Myocyte (in vitro differentiated cells): ENCODE measurements at regions not wholly inside any gene's neighbourhood (a gene's known extent, or its start where the extent isn't known, plus 50 kb on each side); places are given as distances from the start of the nearest gene placed in this dataset.

Source experiments
- DNase-seq: peaks from one replicate; pipeline ENCODE4 v3.0.0-alpha.2; 2012; ENCODE audit warnings: low read depth

GRCh38 chr13:106987427-106987785 is 419.5 kb upstream of the ARGLU1 start:
- DNase-seq = no peak

- no peak for DNase-seq
These were observed 418.9 kb upstream of the ARGLU1 start for GRCh38 chr13:106986687-106987426.

- no peak for DNase-seq
These were observed 418.1 kb upstream of the ARGLU1 start for GRCh38 chr13:106986033-106986484.

- DNase-seq = no peak
These were observed 417.5 kb upstream of the ARGLU1 start for GRCh38 chr13:106985481-106985880.

- no peak for DNase-seq
These were observed 413.1 kb upstream of the ARGLU1 start for GRCh38 chr13:106981051-106981450.

GRCh38 chr13:106967391-106967790 is 399.5 kb upstream of the ARGLU1 start:
- no peak for DNase-seq

- no peak for DNase-seq
These were observed 395.2 kb upstream of the ARGLU1 start for GRCh38 chr13:106963151-106963550.

GRCh38 chr13:106961651-106962050 is 393.7 kb upstream of the ARGLU1 start:
- no peak for DNase-seq

- no peak for DNase-seq
These were observed 393.3 kb upstream of the ARGLU1 start for GRCh38 chr13:106961216-106961615.

- DNase-seq = no peak
These were observed 390.7 kb upstream of the ARGLU1 start for GRCh38 chr13:106958621-106959048.

GRCh38 chr13:106942563-106942962 is 374.6 kb upstream of the ARGLU1 start:
- no peak for DNase-seq

GRCh38 chr13:106941779-106942178 is 373.8 kb upstream of the ARGLU1 start:
- DNase-seq = no peak

GRCh38 chr13:106927421-106927820 is 359.5 kb upstream of the ARGLU1 start:
- DNase-seq = no peak

- DNase-seq = no peak
These were observed 354.4 kb upstream of the ARGLU1 start for GRCh38 chr13:106922384-106922783.

GRCh38 chr13:106919638-106920037 is 351.7 kb upstream of the ARGLU1 start:
- DNase-seq = no peak

- DNase-seq = no peak
These were observed 351.2 kb upstream of the ARGLU1 start for GRCh38 chr13:106919133-106919532.

GRCh38 chr13:106918557-106918860 is 350.6 kb upstream of the ARGLU1 start:
- no peak for DNase-seq

GRCh38 chr13:106917673-106918556 is 350.0 kb upstream of the ARGLU1 start:
- peak; percentile 70 for DNase-seq

GRCh38 chr13:106917024-106917571 is 349.2 kb upstream of the ARGLU1 start:
- DNase-seq = no peak

- no peak for DNase-seq
These were observed 348.5 kb upstream of the ARGLU1 start for GRCh38 chr13:106916329-106916976.

- no peak for DNase-seq
These were observed 347.2 kb upstream of the ARGLU1 start for GRCh38 chr13:106915146-106915545.

GRCh38 chr13:106911627-106912026 is 343.7 kb upstream of the ARGLU1 start:
- DNase-seq = no peak
